Neural cell (in vitro differentiated cells): ENCODE measurements at regions not wholly inside any gene's neighbourhood (a gene's known extent, or its start where the extent isn't known, plus 50 kb on each side); places are given as distances from the start of the nearest gene placed in this dataset.
"Not testable (repeated sequence)": the region's sequence is repeated elsewhere in the genome, so short reads cannot be mapped to it uniquely, and the experiment has no call there.

Source experiments
- H2AFZ ChIP-seq: fragments of 200-600, 300-800 bp; sonication (generic), shearing (Covaris generic); 2 replicates; pipeline ENCODE4 v1.6.0; 2014; ENCODE audit warnings: low read depth, mild to moderate bottlenecking, antibody characterized with exemption, low read length, moderate library complexity
- H3F3A ChIP-seq: fragments of 200-600 bp; shearing (Covaris generic); 2 replicates; pipeline ENCODE4 v1.6.1; 2016; ENCODE audit warnings: mild to moderate bottlenecking, moderate library complexity, mixed read lengths, antibody characterized with exemption, low read length; ENCODE audit not compliant: insufficient read depth, poor library complexity, severe bottlenecking
- H3K27ac ChIP-seq: fragments of 200-600, 300-800 bp; sonication (generic), shearing (Covaris generic); 2 replicates; pipeline ENCODE4 v1.5.1; 2014; ENCODE audit warnings: mild to moderate bottlenecking, low read length, moderate library complexity
- H3K27me3 ChIP-seq: fragments of 300-800, 200-600 bp; sonication (generic), shearing (Covaris generic); 2 replicates; pipeline ENCODE4 v1.6.0; 2014; ENCODE audit warnings: mild to moderate bottlenecking, low read depth, low read length, moderate library complexity; ENCODE audit not compliant: insufficient read depth
- H3K36me3 ChIP-seq: fragments of 300-800, 200-600 bp; sonication (generic), shearing (Covaris generic); 2 replicates; pipeline ENCODE4 v1.5.1; 2014; ENCODE audit warnings: mild to moderate bottlenecking, antibody characterized with exemption, low read length, moderate library complexity; ENCODE audit not compliant: insufficient read depth
- H3K4me2 ChIP-seq: fragments of 300-800, 200-600 bp; sonication (generic), shearing (Covaris generic); 2 replicates; pipeline ENCODE4 v1.6.0; 2014; ENCODE audit warnings: mild to moderate bottlenecking, low read length
- H3K4me3 ChIP-seq: fragments of 300-800, 200-600 bp; sonication (generic), shearing (Covaris generic); 2 replicates; pipeline ENCODE4 v1.5.1; 2014; ENCODE audit warnings: mild to moderate bottlenecking, low read length, moderate library complexity
- H3K79me2 ChIP-seq: fragments of 200-600 bp; shearing (Covaris generic); replicated peaks from 2 replicates; pipeline ENCODE4 v1.6.0; 2014; ENCODE audit warnings: mild to moderate bottlenecking, low read length, moderate library complexity; ENCODE audit not compliant: insufficient read depth
- H3K9ac ChIP-seq: fragments of 300-800, 200-600 bp; sonication (generic), shearing (Covaris generic); 2 replicates; pipeline ENCODE4 v1.6.1; 2016; ENCODE audit warnings: mild to moderate bottlenecking, low read length, mixed read lengths
- H3K9me2 ChIP-seq: fragments of 200-600 bp; shearing (Covaris generic); 2 replicates; pipeline ENCODE4 v1.6.1; 2016; ENCODE audit warnings: mild to moderate bottlenecking, low read length, mixed read lengths; ENCODE audit not compliant: insufficient read depth
- H3K9me3 ChIP-seq: fragments of 200-600, 300-800 bp; sonication (generic), shearing (Covaris generic); 2 replicates; pipeline ENCODE4 v1.6.1; 2016; ENCODE audit warnings: mild to moderate bottlenecking, mixed run types, low read length, moderate library complexity, mixed read lengths
- H4K20me1 ChIP-seq: fragments of 200-600 bp; shearing (Covaris generic); 2 replicates; pipeline ENCODE4 v1.6.1; 2016; ENCODE audit warnings: mild to moderate bottlenecking, mixed run types; ENCODE audit not compliant: insufficient read depth
- CTCF ChIP-seq: fragments of 450-650 bp; IDR thresholded peaks from 2 replicates; pipeline ENCODE4 v1.5.1; 2014; ENCODE audit warnings: antibody characterized with exemption, mild to moderate bottlenecking, moderate library complexity; ENCODE audit not compliant: poor library complexity, severe bottlenecking
- EP300 ChIP-seq: fragments of 450-650 bp; conservative IDR thresholded peaks from 2 replicates; pipeline ENCODE4 v1.6.1; 2014; ENCODE audit warnings: antibody characterized with exemption, mild to moderate bottlenecking, moderate library complexity; ENCODE audit not compliant: poor library complexity, severe bottlenecking
- EZH2 ChIP-seq: fragments of 200-600, 300-800 bp; shearing (Covaris generic), sonication (generic); IDR thresholded peaks from 2 replicates; pipeline ENCODE4 v1.6.1; 2014; ENCODE audit warnings: antibody characterized with exemption, low read length, borderline replicate concordance, mild to moderate bottlenecking; ENCODE audit not compliant: insufficient read depth, poor library complexity, severe bottlenecking
- MXI1 ChIP-seq: fragments of 450-650 bp; conservative IDR thresholded peaks from 2 replicates; pipeline ENCODE4 v1.6.1; 2014; ENCODE audit warnings: antibody characterized with exemption, mild to moderate bottlenecking; ENCODE audit not compliant: poor library complexity, severe bottlenecking
- POLR2AphosphoS5 ChIP-seq: IDR thresholded peaks from 2 replicates; pipeline ENCODE4 v1.6.1; 2012
- RAD21 ChIP-seq: fragments of 450-650 bp; conservative IDR thresholded peaks from 2 replicates; pipeline ENCODE4 v1.6.1; 2014; ENCODE audit warnings: antibody characterized with exemption, mild to moderate bottlenecking, moderate library complexity
- REST ChIP-seq: IDR thresholded peaks from 2 replicates; pipeline ENCODE4 v1.6.1; 2012; ENCODE audit warnings: borderline replicate concordance
- SMC3 ChIP-seq: fragments of 450-650 bp; conservative IDR thresholded peaks from 2 replicates; pipeline ENCODE4 v1.6.1; 2014; ENCODE audit warnings: antibody characterized with exemption, mild to moderate bottlenecking, moderate library complexity; ENCODE audit not compliant: poor library complexity
- TAF1 ChIP-seq: IDR thresholded peaks from 2 replicates; pipeline ENCODE4 v1.6.1; 2012; ENCODE audit warnings: low read depth

GRCh38 chrX:143336261-143336660 lies 181.0 kb downstream of the SPANXN3 start:
- Histone ChIP-seq H3K9me3 (no peaks in the 10 kb centered on the region), H3F3A (no peaks in the 10 kb centered on the region), H3K36me3 (no peaks in the 10 kb centered on the region), H3K9ac (no peak overlapping the region), H3K9me2 (no peaks in the 10 kb centered on the region), H3K4me3 (no peak overlapping the region), H3K79me2 (no peaks in the 10 kb centered on the region), H3K27ac (no peak overlapping the region), H2AFZ (no peak overlapping the region), H4K20me1 (no peaks in the 10 kb centered on the region), H3K27me3 (no peaks in the 10 kb centered on the region), H3K4me2 (no peak overlapping the region)
- no peak for TF ChIP-seq TAF1
- no peak for TF ChIP-seq EZH2
- TF ChIP-seq SMC3 = no peak
- TF ChIP-seq RAD21 = no peak
- no peak for TF ChIP-seq POLR2AphosphoS5
- TF ChIP-seq REST = no peak
- TF ChIP-seq CTCF = no peak
- no peak for TF ChIP-seq EP300
- no peak for TF ChIP-seq MXI1

GRCh38 chrX:143319526-143319925 lies 197.7 kb downstream of the SPANXN3 start:
- Histone ChIP-seq H3K27ac (no peak overlapping the region), H3K79me2 (no peaks in the 10 kb centered on the region), H2AFZ (no peak overlapping the region), H3K4me2 (no peak overlapping the region), H3K4me3 (no peak overlapping the region), H3F3A (no peaks in the 10 kb centered on the region), H3K27me3 (no peaks in the 10 kb centered on the region), H3K9me2 (no peaks in the 10 kb centered on the region), H4K20me1 (no peaks in the 10 kb centered on the region), H3K9ac (no peak overlapping the region), H3K36me3 (no peaks in the 10 kb centered on the region), H3K9me3 (no peaks in the 10 kb centered on the region)
- TF ChIP-seq EP300 = no peak
- no peak for TF ChIP-seq POLR2AphosphoS5
- no peak for TF ChIP-seq EZH2
- no peak for TF ChIP-seq TAF1
- TF ChIP-seq REST = no peak
- TF ChIP-seq MXI1 = no peak
- no peak for TF ChIP-seq CTCF
- TF ChIP-seq RAD21 = no peak
- TF ChIP-seq SMC3 = no peak

GRCh38 chrX:143318857-143319256 lies 198.4 kb downstream of the SPANXN3 start:
- not testable (repeated sequence) for H3K4me2 ChIP-seq, H3K27ac ChIP-seq, H3K27me3 ChIP-seq, H3K4me3 ChIP-seq, H3K9me3 ChIP-seq, H3K79me2 ChIP-seq, H4K20me1 ChIP-seq, H3K36me3 ChIP-seq, H3F3A ChIP-seq, H3K9me2 ChIP-seq, H3K9ac ChIP-seq, H2AFZ ChIP-seq
